HG03432 (cell line): ENCODE measurements at regions not wholly inside any gene's neighbourhood (a gene's known extent, or its start where the extent isn't known, plus 50 kb on each side); places are given as distances from the start of the nearest gene placed in this dataset.
"Not testable (repeated sequence)": the region's sequence is repeated elsewhere in the genome, so short reads cannot be mapped to it uniquely, and the experiment has no call there.

Experiments
- ATAC-seq: cut with Tn5 transposase; IDR thresholded peaks from one replicate; pipeline ENCODE4 v1.9.1; 2021; ENCODE audit warnings: mild to moderate bottlenecking, moderate library complexity; ENCODE audit not compliant: unreplicated experiment

- no peak for ATAC-seq
Observed at GRCh38 chr2:48183276-48183675, 131.2 kb upstream of the FOXN2 start.

GRCh38 chr2:48183991-48184390, 130.5 kb upstream of the FOXN2 start:
- ATAC-seq, result no peak

- ATAC-seq, result no peak
Observed at GRCh38 chr2:48187503-48187902, 127.0 kb upstream of the FOXN2 start.

GRCh38 chr2:48189552-48190228, 124.8 kb upstream of the FOXN2 start:
- no peak for ATAC-seq

- no peak for ATAC-seq
Observed at GRCh38 chr2:48190230-48190629, 124.3 kb upstream of the FOXN2 start.

- no peak for ATAC-seq
Observed at GRCh38 chr2:48194641-48195040, 119.8 kb upstream of the FOXN2 start.

- ATAC-seq, result no peak
Observed at GRCh38 chr2:48195169-48195568, 119.3 kb upstream of the FOXN2 start.

- no peak for ATAC-seq
Observed at GRCh38 chr2:48197618-48198017, 116.9 kb upstream of the FOXN2 start.

GRCh38 chr2:48198371-48198770, 116.1 kb upstream of the FOXN2 start:
- no peak for ATAC-seq

- no peak for ATAC-seq
Observed at GRCh38 chr2:48199070-48199469, 115.4 kb upstream of the FOXN2 start.

- peak; percentile 76 for ATAC-seq
Observed at GRCh38 chr2:48200620-48201293, 113.7 kb upstream of the FOXN2 start.

- not testable (repeated sequence) for ATAC-seq
Observed at GRCh38 chr2:48201435-48201834, 113.0 kb upstream of the FOXN2 start.

- ATAC-seq, result no peak
Observed at GRCh38 chr2:48202863-48203642, 111.4 kb upstream of the FOXN2 start.

- no peak for ATAC-seq
Observed at GRCh38 chr2:48203668-48204067, 110.8 kb upstream of the FOXN2 start.

- ATAC-seq, result no peak
Observed at GRCh38 chr2:48204750-48205136, 109.7 kb upstream of the FOXN2 start.

- peak; percentile 37 for ATAC-seq
Observed at GRCh38 chr2:48205137-48205798, 109.2 kb upstream of the FOXN2 start.

GRCh38 chr2:48206056-48206656, 108.3 kb upstream of the FOXN2 start:
- ATAC-seq, result not testable (repeated sequence)

GRCh38 chr2:48207201-48207641, 107.3 kb upstream of the FOXN2 start:
- no peak for ATAC-seq

GRCh38 chr2:48207851-48208250, 106.6 kb upstream of the FOXN2 start:
- ATAC-seq, result no peak

GRCh38 chr2:48209214-48209885, 105.1 kb upstream of the FOXN2 start:
- no peak for ATAC-seq
